H1 (cell line): ENCODE measurements at regions not wholly inside any gene's neighbourhood (a gene's known extent, or its start where the extent isn't known, plus 50 kb on each side); places are given as distances from the start of the nearest gene placed in this dataset.

Experiments used
- ASH2L ChIP-seq: fragments of 200-600, 300-600 bp; sonication (generic); IDR thresholded peaks from one replicate; pipeline ENCODE4 v1.7.1; 2017; ENCODE audit warnings: low read length
- CHD7 ChIP-seq: fragments of 300-600 bp; sonication (generic); IDR thresholded peaks from 2 replicates; pipeline ENCODE4 v1.7.1; 2012; ENCODE audit warnings: low read length, moderate library complexity, mild to moderate bottlenecking, inconsistent platforms; ENCODE audit not compliant: insufficient replicate concordance
- KDM5A ChIP-seq: fragments of 200-600 bp; IDR thresholded peaks from 2 replicates; pipeline ENCODE4 v1.7.1; 2012; ENCODE audit warnings: mild to moderate bottlenecking, low read length, inconsistent platforms, mixed read lengths
- POLR2AphosphoS5 ChIP-seq: IDR thresholded peaks from 2 replicates; pipeline ENCODE4 v1.6.1; 2011; ENCODE audit warnings: low read depth, low read length
- SAP30 ChIP-seq: fragments of 300-600 bp; sonication (generic); IDR thresholded peaks from 2 replicates; pipeline ENCODE4 v1.7.1; 2012; ENCODE audit warnings: low read length, moderate library complexity, mild to moderate bottlenecking, inconsistent platforms; ENCODE audit not compliant: insufficient read depth, insufficient replicate concordance
- SRF ChIP-seq: IDR thresholded peaks from 2 replicates; pipeline ENCODE4 v1.6.1; 2011; ENCODE audit warnings: mild to moderate bottlenecking, low read depth, low read length, moderate library complexity
- TCF12 ChIP-seq: IDR thresholded peaks from 2 replicates; pipeline ENCODE4 v1.6.1; 2011; ENCODE audit warnings: low read depth, mild to moderate bottlenecking, low read length
- TF ChIP-seq, protein P1 (sequence below): IDR thresholded peaks from 2 replicates; pipeline ENCODE4 v1.6.1; 2012; ENCODE audit warnings: low read length, inconsistent platforms

DNA sequence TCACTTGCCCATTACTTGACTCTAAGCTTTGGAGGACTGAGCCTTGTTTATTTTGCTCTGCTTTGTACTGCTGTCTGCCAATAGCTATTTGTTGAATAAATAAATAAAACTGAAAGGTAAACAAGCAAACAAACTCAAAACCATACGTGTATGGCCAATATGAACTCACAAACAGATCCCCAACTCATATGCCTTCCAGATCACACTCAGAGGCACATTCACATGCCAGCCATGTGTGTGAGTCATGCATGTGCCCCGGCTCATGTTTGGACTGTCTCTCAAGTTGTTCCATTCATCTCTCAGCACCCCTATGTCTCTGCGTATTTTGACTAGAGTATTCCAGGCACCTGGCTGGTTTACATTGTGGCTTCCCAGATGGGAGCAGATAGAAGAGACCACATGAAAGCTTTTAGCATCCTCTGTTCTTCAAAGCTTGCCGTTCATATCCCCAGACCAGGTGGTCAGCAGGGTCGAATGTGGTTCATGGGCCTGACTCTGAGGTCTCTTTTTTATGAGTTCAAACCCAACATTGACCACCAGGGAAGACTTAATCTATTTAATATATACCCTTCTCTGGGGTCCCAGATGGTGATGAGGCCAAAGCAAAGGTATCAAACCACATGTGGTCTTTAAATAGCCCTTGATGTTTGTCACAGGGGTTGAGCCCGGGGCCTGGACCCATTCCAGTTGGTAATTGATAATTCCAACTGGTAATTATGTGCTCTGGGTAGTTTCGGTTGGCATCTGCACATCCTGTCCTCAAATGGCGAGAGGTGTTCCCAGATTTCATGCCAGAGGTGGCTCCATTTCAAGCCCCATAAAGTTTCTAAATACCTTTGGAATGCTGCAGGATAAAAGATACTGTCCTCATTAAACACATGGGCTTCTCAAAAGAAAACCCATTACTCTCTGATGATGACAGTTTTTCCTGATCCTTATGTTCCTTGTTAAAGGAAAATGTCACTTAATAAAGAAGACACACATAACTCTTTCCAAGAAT lies 287.3 kb upstream of the MAF start (continued):
- no peak for TF ChIP-seq CHD7
- TF ChIP-seq ASH2L = no peak
- TF ChIP-seq TCF12 = no peak
- no peak for TF ChIP-seq SAP30
- TF ChIP-seq POLR2AphosphoS5 = no peak
- TF ChIP-seq SRF = no peak
- TF ChIP-seq KDM5A = no peak
- TF ChIP-seq, protein P1, sequence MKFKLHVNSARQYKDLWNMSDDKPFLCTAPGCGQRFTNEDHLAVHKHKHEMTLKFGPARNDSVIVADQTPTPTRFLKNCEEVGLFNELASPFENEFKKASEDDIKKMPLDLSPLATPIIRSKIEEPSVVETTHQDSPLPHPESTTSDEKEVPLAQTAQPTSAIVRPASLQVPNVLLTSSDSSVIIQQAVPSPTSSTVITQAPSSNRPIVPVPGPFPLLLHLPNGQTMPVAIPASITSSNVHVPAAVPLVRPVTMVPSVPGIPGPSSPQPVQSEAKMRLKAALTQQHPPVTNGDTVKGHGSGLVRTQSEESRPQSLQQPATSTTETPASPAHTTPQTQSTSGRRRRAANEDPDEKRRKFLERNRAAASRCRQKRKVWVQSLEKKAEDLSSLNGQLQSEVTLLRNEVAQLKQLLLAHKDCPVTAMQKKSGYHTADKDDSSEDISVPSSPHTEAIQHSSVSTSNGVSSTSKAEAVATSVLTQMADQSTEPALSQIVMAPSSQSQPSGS = no peak
